IMR-90 (cell line): ENCODE measurements at regions not wholly inside any gene's neighbourhood (a gene's known extent, or its start where the extent isn't known, plus 50 kb on each side); places are given as distances from the start of the nearest gene placed in this dataset.

Experiments
- ATAC-seq: fragments of 200-7000 bp; cut with Tn5 transposase; 2 replicates; pipeline ENCODE4 v1.9.1; 2020; ENCODE audit warnings: low read depth, mild to moderate bottlenecking, moderate library complexity
- BruUV-seq: library from RNA; stranded (reverse); fragments of 400-500 nt; replicated peaks from 2 replicates; lab custom pipeline; 2021; lab: Mats Ljungman, UMichigan
- CTCF ChIA-PET: fragments of 300-600 bp; formaldehyde crosslinking; extraction: SDS; loops from one replicate; lab custom pipeline; 2021; ENCODE audit warnings: antibody characterized with exemption; lab: Yijun Ruan, JAX
- POLR2A ChIA-PET: fragments of 300-600 bp; sonication (Branson Sonifier 250); formaldehyde crosslinking; loops from one replicate; lab custom pipeline; 2022; ENCODE audit warnings: antibody characterized with exemption; ENCODE audit not compliant: unreplicated experiment; lab: Charles Lee
- DNase-seq: peaks from one replicate; pipeline ENCODE4 v3.0.0; 2013
- H2AFZ ChIP-seq: replicated peaks from 2 replicates; pipeline ENCODE3; 2013; ENCODE audit warnings: low read length, mild to moderate bottlenecking; ENCODE audit not compliant: poor library complexity
- H2AK5ac ChIP-seq: 2 replicates; pipeline ENCODE4 v1.6.1; 2013; ENCODE audit warnings: low read depth, low read length, inconsistent platforms
- H2AK9ac ChIP-seq: replicated peaks from 2 replicates; pipeline ENCODE3; 2013; ENCODE audit warnings: mild to moderate bottlenecking, low read depth, low read length, moderate library complexity; ENCODE audit not compliant: poor library complexity
- H2BK120ac ChIP-seq: 2 replicates; pipeline ENCODE4 v1.6.1; 2013; ENCODE audit warnings: low read depth, low read length, inconsistent platforms
- H2BK15ac ChIP-seq: 3 replicates; pipeline ENCODE4 v1.6.1; 2013; ENCODE audit warnings: low read depth, low read length, inconsistent platforms
- H2BK20ac ChIP-seq: 2 replicates; pipeline ENCODE4 v1.6.1; 2013; ENCODE audit warnings: low read depth, mild to moderate bottlenecking, inconsistent platforms, low read length, moderate library complexity
- H2BK5ac ChIP-seq: 2 replicates; pipeline ENCODE4 v1.6.1; 2013; ENCODE audit warnings: mild to moderate bottlenecking, low read depth, low read length, inconsistent platforms; ENCODE audit not compliant: poor library complexity, severe bottlenecking
- H3K14ac ChIP-seq: replicated peaks from 2 replicates; pipeline ENCODE4 v1.6.1; 2013; ENCODE audit warnings: low read depth, low read length, inconsistent platforms
- H3K18ac ChIP-seq: 2 replicates; pipeline ENCODE4 v1.6.1; 2013; ENCODE audit warnings: low read depth, low read length, control low read depth
- H3K23ac ChIP-seq: 2 replicates; pipeline ENCODE4 v1.6.1; 2013; ENCODE audit warnings: low read depth, low read length, inconsistent platforms
- H3K27ac ChIP-seq: 2 replicates; pipeline ENCODE4 v1.5.1; 2013; ENCODE audit warnings: mild to moderate bottlenecking, control low read depth, low read length; ENCODE audit not compliant: insufficient read depth
- H3K27me3 ChIP-seq: 2 replicates; pipeline ENCODE4 v1.6.1; 2013; ENCODE audit warnings: low read length; ENCODE audit not compliant: control insufficient read depth, insufficient read depth
- H3K36me3 ChIP-seq: 2 replicates; pipeline ENCODE4 v1.6.1; 2013; ENCODE audit warnings: low read length, mixed read lengths; ENCODE audit not compliant: control insufficient read depth, insufficient read depth
- H3K4ac ChIP-seq: 2 replicates; pipeline ENCODE4 v1.6.1; 2013; ENCODE audit warnings: low read depth, low read length, inconsistent platforms
- H3K4me1 ChIP-seq: 2 replicates; pipeline ENCODE4 v1.6.1; 2013; ENCODE audit warnings: low read length, mixed read lengths; ENCODE audit not compliant: control insufficient read depth, insufficient read depth
- H3K4me2 ChIP-seq: 2 replicates; pipeline ENCODE4 v1.6.1; 2013; ENCODE audit warnings: low read depth, mild to moderate bottlenecking, control low read depth, low read length, moderate library complexity
- H3K4me3 ChIP-seq: 2 replicates; pipeline ENCODE4 v1.5.1; 2013; ENCODE audit warnings: low read depth, mild to moderate bottlenecking, control low read depth, low read length, moderate library complexity; ENCODE audit not compliant: insufficient read depth
- H3K56ac ChIP-seq: 2 replicates; pipeline ENCODE4 v1.6.1; 2013; ENCODE audit warnings: low read length, inconsistent platforms; ENCODE audit not compliant: insufficient read depth; ENCODE audit errors: extremely low read depth
- H3K79me1 ChIP-seq, 2 experiments: 2 replicates each; pipeline ENCODE4 v1.6.1; 2013; ENCODE audit warnings: low read length in 2 of 2, inconsistent platforms in 1 of 2, low read depth in 1 of 2
- H3K9ac ChIP-seq: 2 replicates; pipeline ENCODE4 v1.6.1; 2013; ENCODE audit warnings: low read depth, low read length, control low read depth
- H3K9me1 ChIP-seq: 2 replicates; pipeline ENCODE4 v1.6.1; 2013; ENCODE audit warnings: low read length, inconsistent platforms; ENCODE audit not compliant: insufficient read depth
- H3K9me3 ChIP-seq: 2 replicates; pipeline ENCODE4 v1.6.1; 2013; ENCODE audit warnings: low read length; ENCODE audit not compliant: control insufficient read depth, insufficient read depth
- H4K20me1 ChIP-seq: 2 replicates; pipeline ENCODE4 v1.6.1; 2013; ENCODE audit warnings: low read length, inconsistent platforms; ENCODE audit not compliant: insufficient read depth
- H4K5ac ChIP-seq: 2 replicates; pipeline ENCODE4 v1.6.1; 2013; ENCODE audit warnings: mild to moderate bottlenecking, low read depth, low read length, control low read depth
- H4K8ac ChIP-seq, 2 experiments: 2 replicates each; pipeline ENCODE4 v1.6.1; 2013; ENCODE audit warnings: low read depth in 2 of 2, low read length in 2 of 2, control low read depth in 1 of 2, inconsistent platforms in 1 of 2
- H4K91ac ChIP-seq: 2 replicates; pipeline ENCODE4 v1.6.1; 2013; ENCODE audit warnings: low read depth, low read length, inconsistent platforms; ENCODE audit not compliant: insufficient read depth
- MAFK ChIP-seq: IDR thresholded peaks from 2 replicates; pipeline ENCODE4 v1.6.1; 2012; ENCODE audit warnings: low read depth, low read length, improper control_type of control experiment
- MXI1 ChIP-seq: IDR thresholded peaks from 2 replicates; pipeline ENCODE4 v1.6.1; 2012; ENCODE audit warnings: low read depth, mild to moderate bottlenecking, low read length, moderate library complexity, borderline replicate concordance
- POLR2A ChIP-seq: IDR thresholded peaks from 2 replicates; pipeline ENCODE4 v1.6.1; 2012; ENCODE audit warnings: mild to moderate bottlenecking, low read depth, low read length
- WGBS, 2 experiments: methylation state at CpG; one replicate each; pipeline versions ENCODE4 v1.1.5 to v1.1.7; 2013; ENCODE audit warnings: missing lambda C conversion rate in 2 of 2; ENCODE audit not compliant: insufficient read length in 1 of 2; ENCODE audit errors: extremely low coverage in 2 of 2; 5-methylcytosine and 5-hydroxymethylcytosine counted together
- dilution Hi-C: fragments of 300-500 bp; cut with HindIII; formaldehyde crosslinking; loops from one replicate; pipeline ENCODE4 v1.14.3; 2018; ENCODE audit warnings: low sequenced_read_pairs; ENCODE audit not compliant: unreplicated experiment
- in situ Hi-C: fragments of 300-500 bp; cut with MboI; formaldehyde crosslinking; loops from 3 replicates; pipeline ENCODE4 v1.14.3; 2019; ENCODE audit warnings: low sequenced_read_pairs, inconsistent platforms, mixed read lengths
- intact Hi-C: fragments of 100-400 bp; cut with micrococcal nuclease; formaldehyde crosslinking; loops from 2 replicates; pipeline ENCODE4 v1.10.0; 2022

DNA sequence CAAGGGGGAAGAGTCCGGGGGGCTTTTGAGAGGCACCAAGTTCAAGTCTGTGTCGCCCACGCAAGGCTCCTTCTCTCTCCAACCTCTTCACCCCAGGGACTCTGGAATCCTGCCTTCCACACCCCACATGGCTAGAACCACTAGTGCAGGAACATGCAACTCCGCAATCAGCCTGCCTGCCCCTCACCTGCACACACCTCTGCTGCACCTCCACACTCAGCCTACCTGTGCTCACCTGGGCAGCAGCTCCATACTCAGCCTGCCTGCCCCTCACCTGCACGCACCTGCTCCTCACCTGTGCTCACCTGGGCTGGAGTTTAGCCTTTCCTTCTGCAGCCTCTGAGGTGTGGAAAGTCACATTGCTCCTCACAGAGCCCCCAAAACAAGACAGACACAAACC, 277.4 kb downstream of the NDUFA10 start:
- dilution Hi-C loops, result no loop called here
- Histone ChIP-seq H3K4ac (no peak overlapping the region), H3K18ac (no peak overlapping the region), H2AK5ac (no peak overlapping the region), H3K9ac (no peak overlapping the region), H2AFZ (no peak overlapping the region), H3K27ac (no peak overlapping the region), H3K9me3 (peaks cover 39% of the 10 kb centered on the region), H3K79me1 (no peaks in the 10 kb centered on the region), H2AK9ac (no peak overlapping the region), H3K56ac (no peak overlapping the region), H3K36me3 (no peaks in the 10 kb centered on the region), H3K23ac (no peak overlapping the region), H3K9me1 (no peaks in the 10 kb centered on the region), H3K4me3 (no peak overlapping the region), H2BK15ac (no peak overlapping the region), H3K4me1 (no peaks in the 10 kb centered on the region), H3K4me2 (no peak overlapping the region), H4K8ac (no peak overlapping the region), H3K14ac (no peak overlapping the region), H4K91ac (no peak overlapping the region), H4K20me1 (no peaks in the 10 kb centered on the region), H4K5ac (no peak overlapping the region), H2BK5ac (no peak overlapping the region), H2BK20ac (no peak overlapping the region), H3K27me3 (no peaks in the 10 kb centered on the region), H2BK120ac (no peak overlapping the region)
- no peak for ATAC-seq
- in situ Hi-C loops, result no loop called here
- CTCF ChIA-PET, result no interaction called here
- no TSS peak for BruUV-seq
- TF ChIP-seq POLR2A (no peak), MXI1 (no peak), MAFK (no peak)
- no peak for DNase-seq
- POLR2A ChIA-PET, result no interaction called here
- WGBS, 2 experiments, result no CpG with 5 or more reads among the region's 5 CpGs
- intact Hi-C loops, result no loop called here
